ELF-1 (cell line): ENCODE measurements at regions not wholly inside any gene's neighbourhood (a gene's known extent, or its start where the extent isn't known, plus 50 kb on each side); places are given as distances from the start of the nearest gene placed in this dataset.
"Not testable (repeated sequence)": the region's sequence is repeated elsewhere in the genome, so short reads cannot be mapped to it uniquely, and the experiment has no call there.

Experiments used
- DNase-seq: peaks from one replicate; pipeline ENCODE4 v3.0.0-alpha.2; 2016; ENCODE audit warnings: low read depth, low spot score

- no peak for DNase-seq
Measured at GRCh38 chr2:149761611-149762010, 174.0 kb upstream of the MMADHC start.

GRCh38 chr2:149759382-149759781 is 171.8 kb upstream of the MMADHC start:
- DNase-seq = not testable (repeated sequence)

GRCh38 chr2:149754722-149755121 is 167.1 kb upstream of the MMADHC start:
- not testable (repeated sequence) for DNase-seq

GRCh38 chr2:149747456-149747855 is 159.9 kb upstream of the MMADHC start:
- no peak for DNase-seq

GRCh38 chr2:149745396-149746230 is 158.0 kb upstream of the MMADHC start:
- no peak for DNase-seq

- no peak for DNase-seq
Measured at GRCh38 chr2:149744865-149745264, 157.3 kb upstream of the MMADHC start.

- no peak for DNase-seq
Measured at GRCh38 chr2:149743842-149744448, 156.4 kb upstream of the MMADHC start.

GRCh38 chr2:149741646-149742045 is 154.1 kb upstream of the MMADHC start:
- no peak for DNase-seq

GRCh38 chr2:149740490-149740889 is 152.9 kb upstream of the MMADHC start:
- no peak for DNase-seq

GRCh38 chr2:149739883-149740265 is 152.3 kb upstream of the MMADHC start:
- no peak for DNase-seq

- DNase-seq = no peak
Measured at GRCh38 chr2:149739171-149739882, 151.8 kb upstream of the MMADHC start.

- DNase-seq = no peak
Measured at GRCh38 chr2:149738767-149739166, 151.2 kb upstream of the MMADHC start.

- DNase-seq = no peak
Measured at GRCh38 chr2:149737896-149738295, 150.3 kb upstream of the MMADHC start.

GRCh38 chr2:149735237-149735958 is 147.8 kb upstream of the MMADHC start:
- DNase-seq = no peak

GRCh38 chr2:149733936-149734685 is 146.5 kb upstream of the MMADHC start:
- peak; percentile 7 for DNase-seq

GRCh38 chr2:149732730-149733290 is 145.2 kb upstream of the MMADHC start:
- no peak for DNase-seq

GRCh38 chr2:149732001-149732685 is 144.6 kb upstream of the MMADHC start:
- no peak for DNase-seq

GRCh38 chr2:149731079-149731478 is 143.5 kb upstream of the MMADHC start:
- no peak for DNase-seq

- no peak for DNase-seq
Measured at GRCh38 chr2:149729586-149729985, 142.0 kb upstream of the MMADHC start.

GRCh38 chr2:149727927-149728326 is 140.4 kb upstream of the MMADHC start:
- DNase-seq = no peak
